AG04450 (cell line): ENCODE measurements at regions not wholly inside any gene's neighbourhood (a gene's known extent, or its start where the extent isn't known, plus 50 kb on each side); places are given as distances from the start of the nearest gene placed in this dataset.
A peak's percentile ranks its signal among the peaks of the same experiment; 100 is the strongest.

ENCODE experiments used
- CTCF ChIA-PET: fragments of 300-600, 350-600 bp; formaldehyde crosslinking; extraction: SDS; loops from one replicate; lab custom pipeline; 2022; ENCODE audit warnings: antibody characterized with exemption, inconsistent platforms; lab: Charles Lee
- POLR2A ChIA-PET: fragments of 350-600 bp; formaldehyde crosslinking; extraction: SDS; loops from one replicate; lab custom pipeline; 2021; ENCODE audit warnings: antibody characterized with exemption, inconsistent platforms; lab: Yijun Ruan, JAX
- DNase-seq: peaks from one replicate; pipeline ENCODE4 v3.0.0-alpha.2; 2011; ENCODE audit warnings: low read depth, low spot score
- H3K27ac ChIP-seq: one replicate; pipeline ENCODE4 v1.5.1; 2012; ENCODE audit warnings: low read depth, low read length, control low read depth
- H3K27me3 ChIP-seq: one replicate; pipeline ENCODE4 v1.6.0; 2012; ENCODE audit warnings: low read length; ENCODE audit not compliant: control insufficient read depth, insufficient read depth
- H3K4me3 ChIP-seq: 2 replicates; pipeline ENCODE4 v1.5.1; 2011; ENCODE audit warnings: mild to moderate bottlenecking, low read depth, low read length, control low read depth
- H3K9me3 ChIP-seq: 2 replicates; pipeline ENCODE4 v1.5.1; 2012; ENCODE audit warnings: low read length; ENCODE audit not compliant: control insufficient read depth, insufficient read depth
- CTCF ChIP-seq: IDR thresholded peaks from 2 replicates; pipeline ENCODE4 v1.5.1; 2011; ENCODE audit warnings: low read depth, low read length, control low read depth, inconsistent platforms

GRCh38 chr2:45134014-45134413 is 124.8 kb upstream of the SIX2 start:
- DNase-seq = no peak
- CTCF ChIA-PET = no interaction called here
- Histone ChIP-seq H3K9me3 (no peaks in the 10 kb centered on the region), H3K4me3 (no peak overlapping the region), H3K27me3 (peaks cover 15% of the 10 kb centered on the region), H3K27ac (no peak overlapping the region)
- POLR2A ChIA-PET = no interaction called here
- no peak for TF ChIP-seq CTCF

- Histone ChIP-seq H3K27ac (no peak overlapping the region), H3K9me3 (no peaks in the 10 kb centered on the region), H3K4me3 (no peak overlapping the region), H3K27me3 (peaks cover 8% of the 10 kb centered on the region)
- POLR2A ChIA-PET = no interaction called here
- CTCF ChIA-PET = interaction anchor here (1.1 kb wide), 1 partner anchor 151 kb away, joined by 3 read pairs; no protein-coding TSS in a partner anchor
- TF ChIP-seq CTCF = no peak
- no peak for DNase-seq
Observed at GRCh38 chr2:45132551-45132950, 123.3 kb upstream of the SIX2 start.

- ChIA-PET CTCF (no interaction called here), POLR2A (no interaction called here)
- H3K27ac ChIP-seq = no peak overlapping the region
- H3K4me3 ChIP-seq = no peak overlapping the region
- DNase-seq = no peak
- H3K27me3 ChIP-seq = peaks cover 8% of the 10 kb centered on the region
- no peak for TF ChIP-seq CTCF
- no peaks in the 10 kb centered on the region for H3K9me3 ChIP-seq
Observed at GRCh38 chr2:45131587-45131986, 122.3 kb upstream of the SIX2 start.

- Histone ChIP-seq H3K27ac (no peak overlapping the region), H3K9me3 (no peaks in the 10 kb centered on the region), H3K4me3 (no peak overlapping the region), H3K27me3 (no peaks in the 10 kb centered on the region)
- CTCF ChIA-PET = no interaction called here
- POLR2A ChIA-PET = no interaction called here
- no peak for DNase-seq
- no peak for TF ChIP-seq CTCF
Observed at GRCh38 chr2:45130736-45131135, 121.5 kb upstream of the SIX2 start.

- DNase-seq = peak; percentile 78
- TF ChIP-seq CTCF = no peak
- CTCF ChIA-PET = no interaction called here
- H3K9me3 ChIP-seq = no peaks in the 10 kb centered on the region
- POLR2A ChIA-PET = interaction anchor here (1.5 kb wide), 1 partner anchor 9 kb away, joined by 8 read pairs; no protein-coding TSS in a partner anchor
- H3K27ac ChIP-seq = no peak overlapping the region
- H3K4me3 ChIP-seq = no peak overlapping the region
- H3K27me3 ChIP-seq = no peaks in the 10 kb centered on the region
Observed at GRCh38 chr2:45128580-45128997, 119.3 kb upstream of the SIX2 start.
